Activated CD8-positive, alpha-beta memory T cell treated with anti-CD3 and anti-CD28 coated beads for 36 hours (primary cell): ENCODE measurements at regions not wholly inside any gene's neighbourhood (a gene's known extent, or its start where the extent isn't known, plus 50 kb on each side); places are given as distances from the start of the nearest gene placed in this dataset.

Experiments
- CTCF ChIA-PET: fragments of 350-600 bp; sonication (Branson Sonifier 250); formaldehyde crosslinking; loops from one replicate; lab custom pipeline; 2021; ENCODE audit warnings: antibody characterized with exemption; lab: Charles Lee
- POLR2A ChIA-PET: fragments of 350-600 bp; sonication (Branson Sonifier 250); formaldehyde crosslinking; loops from one replicate; lab custom pipeline; 2021; ENCODE audit warnings: antibody characterized with exemption; lab: Charles Lee

- CTCF ChIA-PET = no interaction called here
Observed at GRCh38 chr16:13390093-13390985, 488.9 kb downstream of the SHISA9 start.

GRCh38 chr16:13390986-13391305 is 489.5 kb downstream of the SHISA9 start:
- CTCF ChIA-PET = no interaction called here
- POLR2A ChIA-PET = no interaction called here

More at GRCh38 chr16:13390093-13390985, 488.9 kb downstream of the SHISA9 start:
- POLR2A ChIA-PET = no interaction called here

GRCh38 chr16:13391337-13391736 is 489.9 kb downstream of the SHISA9 start:
- POLR2A ChIA-PET = no interaction called here
- CTCF ChIA-PET = no interaction called here

- ChIA-PET CTCF (no interaction called here), POLR2A (no interaction called here)
Observed at GRCh38 chr16:13392341-13392740, 490.9 kb downstream of the SHISA9 start.

GRCh38 chr16:13393816-13394215 is 492.4 kb downstream of the SHISA9 start:
- ChIA-PET CTCF (no interaction called here), POLR2A (no interaction called here)

GRCh38 chr16:13394488-13394887 is 493.1 kb downstream of the SHISA9 start:
- POLR2A ChIA-PET = no interaction called here
- CTCF ChIA-PET = no interaction called here

- POLR2A ChIA-PET = no interaction called here
- CTCF ChIA-PET = no interaction called here
Observed at GRCh38 chr16:13397126-13397525, 495.7 kb downstream of the SHISA9 start.

GRCh38 chr16:13401641-13402040 is 500.2 kb downstream of the SHISA9 start:
- POLR2A ChIA-PET = no interaction called here
- CTCF ChIA-PET = no interaction called here

- POLR2A ChIA-PET = no interaction called here
- CTCF ChIA-PET = no interaction called here
Observed at GRCh38 chr16:13402601-13403000, 501.2 kb downstream of the SHISA9 start.

GRCh38 chr16:13403326-13403725 is 501.9 kb downstream of the SHISA9 start:
- POLR2A ChIA-PET = no interaction called here
- CTCF ChIA-PET = interaction anchor here (0.7 kb wide), 1 partner anchor 955 kb away, joined by 3 read pairs; no protein-coding TSS in a partner anchor

- CTCF ChIA-PET = no interaction called here
- POLR2A ChIA-PET = no interaction called here
Observed at GRCh38 chr16:13414154-13414553, 505.8 kb upstream of the ERCC4 start.

- POLR2A ChIA-PET = no interaction called here
Observed at GRCh38 chr16:13419589-13419988, 500.4 kb upstream of the ERCC4 start.

GRCh38 chr16:13421726-13422125 is 498.2 kb upstream of the ERCC4 start:
- CTCF ChIA-PET = no interaction called here
- POLR2A ChIA-PET = no interaction called here

More at GRCh38 chr16:13419589-13419988, 500.4 kb upstream of the ERCC4 start:
- CTCF ChIA-PET = no interaction called here

GRCh38 chr16:13425836-13426235 is 494.1 kb upstream of the ERCC4 start:
- CTCF ChIA-PET = no interaction called here

GRCh38 chr16:13426269-13426668 is 493.7 kb upstream of the ERCC4 start:
- ChIA-PET POLR2A (no interaction called here), CTCF (no interaction called here)

More at GRCh38 chr16:13425836-13426235, 494.1 kb upstream of the ERCC4 start:
- POLR2A ChIA-PET = no interaction called here

- ChIA-PET CTCF (no interaction called here), POLR2A (no interaction called here)
Observed at GRCh38 chr16:13426736-13427135, 493.2 kb upstream of the ERCC4 start.

GRCh38 chr16:13427943-13428342 is 492.0 kb upstream of the ERCC4 start:
- ChIA-PET CTCF (no interaction called here), POLR2A (no interaction called here)

- POLR2A ChIA-PET = no interaction called here
- CTCF ChIA-PET = no interaction called here
Observed at GRCh38 chr16:13429416-13429815, 490.5 kb upstream of the ERCC4 start.

GRCh38 chr16:13435415-13435814 is 484.5 kb upstream of the ERCC4 start:
- POLR2A ChIA-PET = no interaction called here
- CTCF ChIA-PET = no interaction called here

GRCh38 chr16:13435873-13436474 is 484.0 kb upstream of the ERCC4 start:
- ChIA-PET POLR2A (no interaction called here), CTCF (no interaction called here)
